IMR-90 (cell line): ENCODE measurements at regions not wholly inside any gene's neighbourhood (a gene's known extent, or its start where the extent isn't known, plus 50 kb on each side); places are given as distances from the start of the nearest gene placed in this dataset.

Experiments used
- ATAC-seq: fragments of 200-7000 bp; cut with Tn5 transposase; 2 replicates; pipeline ENCODE4 v1.9.1; 2020; ENCODE audit warnings: low read depth, mild to moderate bottlenecking, moderate library complexity
- BruUV-seq: library from RNA; stranded (reverse); fragments of 400-500 nt; replicated peaks from 2 replicates; lab custom pipeline; 2021; lab: Mats Ljungman, UMichigan
- CTCF ChIA-PET: fragments of 300-600 bp; formaldehyde crosslinking; extraction: SDS; loops from one replicate; lab custom pipeline; 2021; ENCODE audit warnings: antibody characterized with exemption; lab: Yijun Ruan, JAX
- POLR2A ChIA-PET: fragments of 300-600 bp; sonication (Branson Sonifier 250); formaldehyde crosslinking; loops from one replicate; lab custom pipeline; 2022; ENCODE audit warnings: antibody characterized with exemption; ENCODE audit not compliant: unreplicated experiment; lab: Charles Lee
- DNase-seq: peaks from one replicate; pipeline ENCODE4 v3.0.0; 2013
- H2AFZ ChIP-seq: replicated peaks from 2 replicates; pipeline ENCODE3; 2013; ENCODE audit warnings: low read length, mild to moderate bottlenecking; ENCODE audit not compliant: poor library complexity
- H2AK5ac ChIP-seq: 2 replicates; pipeline ENCODE4 v1.6.1; 2013; ENCODE audit warnings: low read depth, low read length, inconsistent platforms
- H2AK9ac ChIP-seq: replicated peaks from 2 replicates; pipeline ENCODE3; 2013; ENCODE audit warnings: mild to moderate bottlenecking, low read depth, low read length, moderate library complexity; ENCODE audit not compliant: poor library complexity
- H2BK120ac ChIP-seq: 2 replicates; pipeline ENCODE4 v1.6.1; 2013; ENCODE audit warnings: low read depth, low read length, inconsistent platforms
- H2BK15ac ChIP-seq: 3 replicates; pipeline ENCODE4 v1.6.1; 2013; ENCODE audit warnings: low read depth, low read length, inconsistent platforms
- H2BK20ac ChIP-seq: 2 replicates; pipeline ENCODE4 v1.6.1; 2013; ENCODE audit warnings: low read depth, mild to moderate bottlenecking, inconsistent platforms, low read length, moderate library complexity
- H2BK5ac ChIP-seq: 2 replicates; pipeline ENCODE4 v1.6.1; 2013; ENCODE audit warnings: mild to moderate bottlenecking, low read depth, low read length, inconsistent platforms; ENCODE audit not compliant: poor library complexity, severe bottlenecking
- H3K14ac ChIP-seq: replicated peaks from 2 replicates; pipeline ENCODE4 v1.6.1; 2013; ENCODE audit warnings: low read depth, low read length, inconsistent platforms
- H3K18ac ChIP-seq: 2 replicates; pipeline ENCODE4 v1.6.1; 2013; ENCODE audit warnings: low read depth, low read length, control low read depth
- H3K23ac ChIP-seq: 2 replicates; pipeline ENCODE4 v1.6.1; 2013; ENCODE audit warnings: low read depth, low read length, inconsistent platforms
- H3K27ac ChIP-seq: 2 replicates; pipeline ENCODE4 v1.5.1; 2013; ENCODE audit warnings: mild to moderate bottlenecking, control low read depth, low read length; ENCODE audit not compliant: insufficient read depth
- H3K27me3 ChIP-seq: 2 replicates; pipeline ENCODE4 v1.6.1; 2013; ENCODE audit warnings: low read length; ENCODE audit not compliant: control insufficient read depth, insufficient read depth
- H3K36me3 ChIP-seq: 2 replicates; pipeline ENCODE4 v1.6.1; 2013; ENCODE audit warnings: low read length, mixed read lengths; ENCODE audit not compliant: control insufficient read depth, insufficient read depth
- H3K4ac ChIP-seq: 2 replicates; pipeline ENCODE4 v1.6.1; 2013; ENCODE audit warnings: low read depth, low read length, inconsistent platforms
- H3K4me1 ChIP-seq: 2 replicates; pipeline ENCODE4 v1.6.1; 2013; ENCODE audit warnings: low read length, mixed read lengths; ENCODE audit not compliant: control insufficient read depth, insufficient read depth
- H3K4me2 ChIP-seq: 2 replicates; pipeline ENCODE4 v1.6.1; 2013; ENCODE audit warnings: low read depth, mild to moderate bottlenecking, control low read depth, low read length, moderate library complexity
- H3K4me3 ChIP-seq: 2 replicates; pipeline ENCODE4 v1.5.1; 2013; ENCODE audit warnings: low read depth, mild to moderate bottlenecking, control low read depth, low read length, moderate library complexity; ENCODE audit not compliant: insufficient read depth
- H3K56ac ChIP-seq: 2 replicates; pipeline ENCODE4 v1.6.1; 2013; ENCODE audit warnings: low read length, inconsistent platforms; ENCODE audit not compliant: insufficient read depth; ENCODE audit errors: extremely low read depth
- H3K79me1 ChIP-seq, 2 experiments: 2 replicates each; pipeline ENCODE4 v1.6.1; 2013; ENCODE audit warnings: low read length in 2 of 2, inconsistent platforms in 1 of 2, low read depth in 1 of 2
- H3K9ac ChIP-seq: 2 replicates; pipeline ENCODE4 v1.6.1; 2013; ENCODE audit warnings: low read depth, low read length, control low read depth
- H3K9me1 ChIP-seq: 2 replicates; pipeline ENCODE4 v1.6.1; 2013; ENCODE audit warnings: low read length, inconsistent platforms; ENCODE audit not compliant: insufficient read depth
- H3K9me3 ChIP-seq: 2 replicates; pipeline ENCODE4 v1.6.1; 2013; ENCODE audit warnings: low read length; ENCODE audit not compliant: control insufficient read depth, insufficient read depth
- H4K20me1 ChIP-seq: 2 replicates; pipeline ENCODE4 v1.6.1; 2013; ENCODE audit warnings: low read length, inconsistent platforms; ENCODE audit not compliant: insufficient read depth
- H4K5ac ChIP-seq: 2 replicates; pipeline ENCODE4 v1.6.1; 2013; ENCODE audit warnings: mild to moderate bottlenecking, low read depth, low read length, control low read depth
- H4K8ac ChIP-seq, 2 experiments: 2 replicates each; pipeline ENCODE4 v1.6.1; 2013; ENCODE audit warnings: low read depth in 2 of 2, low read length in 2 of 2, control low read depth in 1 of 2, inconsistent platforms in 1 of 2
- H4K91ac ChIP-seq: 2 replicates; pipeline ENCODE4 v1.6.1; 2013; ENCODE audit warnings: low read depth, low read length, inconsistent platforms; ENCODE audit not compliant: insufficient read depth
- MAZ ChIP-seq: IDR thresholded peaks from 2 replicates; pipeline ENCODE4 v1.6.1; 2012; ENCODE audit warnings: low read depth, mild to moderate bottlenecking, low read length, improper control_type of control experiment, moderate library complexity, borderline replicate concordance
- NFE2L2 ChIP-seq: fragments of 150-350 bp; IDR thresholded peaks from 2 replicates; pipeline ENCODE4 v1.6.1; 2016; ENCODE audit warnings: low read depth, mild to moderate bottlenecking, low read length
- WGBS, 2 experiments: methylation state at CpG; one replicate each; pipeline versions ENCODE4 v1.1.5 to v1.1.7; 2013; ENCODE audit warnings: missing lambda C conversion rate in 2 of 2; ENCODE audit not compliant: insufficient read length in 1 of 2; ENCODE audit errors: extremely low coverage in 2 of 2; 5-methylcytosine and 5-hydroxymethylcytosine counted together
- dilution Hi-C: fragments of 300-500 bp; cut with HindIII; formaldehyde crosslinking; loops from one replicate; pipeline ENCODE4 v1.14.3; 2018; ENCODE audit warnings: low sequenced_read_pairs; ENCODE audit not compliant: unreplicated experiment
- in situ Hi-C: fragments of 300-500 bp; cut with MboI; formaldehyde crosslinking; loops from 3 replicates; pipeline ENCODE4 v1.14.3; 2019; ENCODE audit warnings: low sequenced_read_pairs, inconsistent platforms, mixed read lengths
- intact Hi-C: fragments of 100-400 bp; cut with micrococcal nuclease; formaldehyde crosslinking; loops from 2 replicates; pipeline ENCODE4 v1.10.0; 2022

DNA sequence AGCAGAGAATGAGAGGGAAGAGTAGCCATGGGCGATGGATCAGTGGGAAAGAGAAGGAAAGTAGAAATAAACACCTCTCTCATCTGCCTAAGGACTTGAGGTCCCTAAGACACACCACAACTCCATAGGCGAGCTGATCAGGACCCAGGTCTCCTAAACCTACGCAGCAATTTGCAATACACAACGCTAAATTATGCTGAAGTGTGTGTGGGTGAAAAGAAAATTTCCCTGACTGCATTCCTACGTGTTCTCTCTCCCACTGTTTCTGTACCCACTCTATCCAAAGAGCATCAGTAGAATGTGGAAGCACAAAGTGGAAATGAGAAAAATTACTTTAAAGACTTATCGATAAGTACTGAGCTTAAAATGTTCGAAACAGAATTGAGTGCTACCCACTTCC lies 88.9 kb downstream of the RPS29 start:
- Histone ChIP-seq H3K56ac (no peak overlapping the region), H3K18ac (no peak overlapping the region), H3K9me3 (no peaks in the 10 kb centered on the region), H4K8ac (no peak overlapping the region), H3K27ac (no peak overlapping the region), H2BK20ac (no peak overlapping the region), H2BK15ac (no peak overlapping the region), H2AK9ac (no peak overlapping the region), H2AK5ac (no peak overlapping the region), H3K4me3 (no peak overlapping the region), H4K91ac (no peak overlapping the region), H2BK120ac (no peak overlapping the region), H4K20me1 (no peaks in the 10 kb centered on the region), H3K4me1 (no peaks in the 10 kb centered on the region), H2AFZ (no peak overlapping the region), H3K14ac (no peak overlapping the region), H3K79me1 (no peaks in the 10 kb centered on the region), H3K23ac (no peak overlapping the region), H3K4me2 (no peak overlapping the region), H3K36me3 (no peaks in the 10 kb centered on the region), H3K27me3 (peaks cover 18% of the 10 kb centered on the region), H3K9ac (no peak overlapping the region), H3K4ac (no peak overlapping the region), H3K9me1 (no peaks in the 10 kb centered on the region), H4K5ac (no peak overlapping the region), H2BK5ac (no peak overlapping the region)
- DNase-seq = no peak
- no TSS peak for BruUV-seq
- TF ChIP-seq MAZ (no peak), NFE2L2 (no peak)
- in situ Hi-C loops (no loop called here), dilution Hi-C loops (no loop called here), intact Hi-C loops (loop anchor here (5.0 kb wide), 2 partner anchors 35 to 1580 kb away; no protein-coding TSS in a partner anchor)
- no peak for ATAC-seq
- ChIA-PET CTCF (interaction anchor here (0.6 to 1.9 kb wide), 7 partner anchors 10 to 52 kb away, joined by 3 to 18 read pairs (median 6); no protein-coding TSS in a partner anchor), POLR2A (interaction anchor here (0.6 kb wide), 1 partner anchor 116 kb away, joined by 7 read pairs; no protein-coding TSS in a partner anchor)
- no CpG with 5 or more reads among the region's 7 CpGs for WGBS, 2 experiments
